GM18873 (cell line): ENCODE measurements at regions not wholly inside any gene's neighbourhood (a gene's known extent, or its start where the extent isn't known, plus 50 kb on each side); places are given as distances from the start of the nearest gene placed in this dataset.

ENCODE experiments used
- ATAC-seq: cut with Tn5 transposase; IDR thresholded peaks from one replicate; pipeline ENCODE4 v1.9.1; 2021; ENCODE audit warnings: mild to moderate bottlenecking, moderate library complexity, moderate number of reproducible peaks; ENCODE audit not compliant: unreplicated experiment, low FRiP score

DNA sequence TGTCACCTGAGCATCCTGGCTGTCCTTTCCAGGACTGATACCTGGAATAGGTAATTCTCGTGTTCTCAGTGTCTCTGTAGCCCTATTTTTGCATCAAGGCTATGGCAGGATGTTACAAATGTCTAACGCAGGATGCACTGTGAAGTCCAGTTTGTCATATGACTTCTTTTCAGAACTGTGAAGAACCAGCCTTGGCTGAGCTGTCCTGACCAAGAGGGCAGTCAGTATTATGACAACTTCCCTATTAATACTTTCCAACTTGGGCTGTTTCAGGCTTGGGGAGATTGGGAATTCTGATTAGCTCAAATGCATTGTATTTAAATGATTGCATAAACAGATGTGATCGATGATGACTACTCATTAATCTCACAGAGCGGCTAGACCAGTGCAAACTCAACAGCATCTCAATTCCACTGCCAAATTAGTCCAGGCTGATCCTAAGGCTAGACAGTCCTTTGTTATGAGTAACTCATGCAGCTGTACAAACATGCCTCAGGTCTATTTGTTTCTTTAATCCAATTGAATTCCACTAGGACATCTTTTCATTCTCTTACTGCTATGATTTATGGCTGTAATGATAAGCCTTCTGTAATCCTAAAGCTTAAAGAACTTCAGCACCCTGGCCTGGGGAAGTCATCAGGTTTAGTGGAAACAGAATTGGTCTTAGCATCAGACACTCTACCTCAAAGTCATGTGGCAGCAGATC is 331.6 kb downstream of the KCNS3 start:
- no peak for ATAC-seq

DNA sequence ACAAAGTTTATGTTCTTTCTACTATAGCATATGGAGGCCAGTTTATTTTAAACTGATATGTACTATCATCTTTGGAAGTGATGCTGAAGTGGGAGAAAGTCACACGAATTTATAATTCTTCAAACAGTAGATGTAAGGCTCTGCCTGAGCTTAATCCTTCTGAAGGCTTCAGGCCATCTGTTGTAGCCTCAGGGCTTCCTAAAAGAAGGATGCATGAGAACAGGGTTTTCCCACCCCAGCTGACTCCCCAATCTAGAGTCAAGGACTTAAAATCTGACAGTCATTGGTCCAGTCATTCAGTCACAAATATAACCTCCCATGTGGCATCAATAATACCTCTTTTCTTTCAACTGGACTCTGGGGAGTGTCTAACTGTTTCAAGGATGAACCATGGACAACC is 330.5 kb downstream of the KCNS3 start:
- no peak for ATAC-seq

DNA sequence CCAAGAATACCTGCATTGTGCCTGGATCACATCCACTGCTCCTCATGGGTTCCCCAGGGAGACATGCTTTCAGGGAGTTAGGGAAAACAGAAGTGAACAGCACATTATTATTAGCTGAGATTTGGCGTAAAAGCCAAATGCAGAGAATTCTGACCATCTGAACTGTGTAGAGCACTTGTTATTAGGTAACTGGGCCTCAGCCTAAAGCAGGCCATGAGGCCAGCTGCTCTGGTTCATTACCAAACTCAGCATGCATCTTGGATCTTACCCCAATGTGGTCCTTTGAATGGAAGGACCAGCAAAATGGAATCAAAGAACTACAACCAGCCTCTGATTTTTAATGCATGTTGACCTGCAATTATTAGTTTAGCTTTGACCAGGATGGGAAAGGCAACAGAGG is 322.3 kb downstream of the KCNS3 start:
- no peak for ATAC-seq

DNA sequence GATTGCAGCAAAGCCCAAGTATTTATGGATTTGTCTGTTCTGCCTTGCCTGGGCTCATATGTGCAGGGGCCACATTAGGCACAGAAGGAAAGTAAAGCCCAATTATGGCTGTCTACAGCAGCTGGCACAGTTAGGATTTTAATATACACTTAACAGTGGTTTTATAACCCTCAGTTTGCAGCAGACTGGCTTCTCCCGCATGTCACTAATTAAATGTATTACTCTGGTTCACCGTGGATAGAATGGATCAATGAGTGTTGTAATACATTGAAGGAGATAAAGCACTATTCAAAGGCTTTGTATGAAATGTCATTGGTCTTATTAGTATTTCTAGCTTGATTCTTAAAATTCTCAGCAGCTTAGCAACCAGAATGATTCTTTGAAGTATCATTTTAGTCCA is 320.2 kb downstream of the KCNS3 start:
- no peak for ATAC-seq

DNA sequence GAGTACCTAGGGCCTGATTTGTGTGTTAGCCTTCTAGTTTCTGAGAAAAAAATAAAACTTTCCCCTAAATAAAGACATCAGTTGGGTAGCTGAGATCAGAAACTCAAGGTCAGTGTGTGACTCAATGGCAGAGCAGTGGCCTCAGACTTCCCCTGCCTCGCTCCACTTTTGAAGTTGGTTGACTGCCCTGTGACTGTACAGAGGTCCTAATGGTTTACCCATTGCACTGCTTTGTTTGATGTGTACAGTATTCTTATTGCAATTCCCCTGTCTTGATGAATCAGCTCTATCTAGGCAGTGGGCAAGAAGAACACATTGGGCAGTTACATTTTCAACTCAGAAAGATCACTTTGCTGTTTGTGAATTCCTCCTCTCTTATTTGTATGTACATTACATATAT is 315.7 kb downstream of the KCNS3 start:
- no peak for ATAC-seq

GRCh38 chr2:18186816-18187613 is 308.5 kb downstream of the KCNS3 start:
- no peak for ATAC-seq

DNA sequence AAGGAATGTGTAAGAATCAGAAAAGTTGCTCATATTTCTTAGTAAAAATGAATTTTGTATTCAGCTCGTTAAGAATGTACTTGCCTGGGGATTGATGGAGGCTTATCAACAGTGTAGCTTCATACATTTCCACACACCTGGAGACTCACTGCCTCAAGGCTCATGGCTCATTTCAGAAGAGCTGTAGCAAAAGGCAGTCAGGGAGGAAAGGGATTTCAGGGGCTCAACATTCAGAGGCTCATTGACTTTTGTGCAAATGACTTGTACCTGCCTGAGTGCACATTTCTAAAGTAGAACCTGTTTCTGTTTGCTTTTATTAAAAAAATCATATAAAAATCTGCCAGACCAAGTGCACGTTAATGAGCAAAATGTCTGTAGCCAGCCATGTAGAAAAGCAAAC is 304.4 kb downstream of the KCNS3 start:
- ATAC-seq, result no peak

DNA sequence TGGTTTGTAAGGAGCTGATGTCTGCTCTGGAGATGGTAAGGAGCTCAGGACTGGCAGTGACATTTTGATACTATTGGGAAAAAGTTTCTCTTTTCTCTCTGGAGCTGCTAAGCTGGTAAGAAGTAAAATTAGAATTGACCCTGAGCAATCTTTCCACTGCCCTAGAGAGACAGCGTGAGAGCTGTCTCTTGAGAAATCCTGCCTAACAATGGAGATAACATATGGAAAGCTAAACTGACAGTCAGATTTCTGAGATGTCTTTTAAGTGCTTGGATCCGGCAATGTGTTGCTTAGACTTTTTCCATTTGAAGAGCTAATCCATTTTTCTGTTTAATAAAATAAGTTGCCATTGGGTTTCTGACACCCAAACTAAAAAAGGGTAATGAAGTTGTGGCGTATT is 302.4 kb downstream of the KCNS3 start:
- no peak for ATAC-seq

- ATAC-seq, result no peak
These were observed 301.7 kb downstream of the KCNS3 start for GRCh38 chr2:18180031-18180610.

GRCh38 chr2:18178736-18179349 is 300.4 kb downstream of the KCNS3 start:
- peak; percentile 86 for ATAC-seq

DNA sequence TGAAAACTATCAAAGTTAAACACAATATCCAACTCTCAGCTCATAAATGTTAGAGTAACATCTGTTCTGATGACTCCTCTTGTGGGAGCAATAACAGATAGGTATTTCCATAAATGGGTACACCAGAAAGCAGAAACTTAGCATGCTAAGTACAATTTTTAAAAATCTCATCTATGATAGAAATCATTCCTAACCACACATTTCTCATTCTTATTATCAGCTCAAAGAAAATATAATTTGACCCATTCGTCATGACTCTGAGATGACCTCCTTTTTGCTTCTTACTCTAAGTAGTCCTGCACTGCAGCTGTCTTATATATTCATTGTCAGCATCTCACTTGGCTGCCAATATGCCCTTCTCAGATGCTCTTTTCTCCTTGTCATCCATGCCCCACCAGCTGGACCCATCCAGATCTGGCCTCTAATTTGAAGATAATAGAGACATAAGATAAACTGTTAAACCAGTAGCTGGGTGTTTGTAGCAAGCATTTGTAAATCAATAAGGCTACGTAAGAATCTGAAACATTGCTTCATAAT is 298.3 kb downstream of the KCNS3 start:
- no peak for ATAC-seq

DNA sequence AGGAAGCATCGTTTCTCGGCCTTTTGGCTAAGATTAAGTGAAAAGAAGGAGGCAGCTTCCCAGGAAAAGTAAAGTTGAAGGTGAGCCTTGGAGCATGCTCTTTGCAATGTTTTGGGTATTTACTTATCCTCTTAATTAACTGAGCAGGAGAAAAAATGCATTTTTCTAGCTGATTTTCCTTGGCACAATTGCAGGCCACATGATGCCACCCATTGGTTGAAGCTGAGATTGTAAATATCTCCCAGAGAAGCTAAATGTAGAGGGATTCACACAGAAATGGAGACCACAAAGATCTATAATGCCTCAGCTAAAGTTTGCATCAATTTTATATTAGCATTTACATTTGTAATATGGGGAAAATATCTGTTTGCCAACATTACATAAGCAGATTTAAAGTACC is 294.1 kb downstream of the KCNS3 start:
- no peak for ATAC-seq

DNA sequence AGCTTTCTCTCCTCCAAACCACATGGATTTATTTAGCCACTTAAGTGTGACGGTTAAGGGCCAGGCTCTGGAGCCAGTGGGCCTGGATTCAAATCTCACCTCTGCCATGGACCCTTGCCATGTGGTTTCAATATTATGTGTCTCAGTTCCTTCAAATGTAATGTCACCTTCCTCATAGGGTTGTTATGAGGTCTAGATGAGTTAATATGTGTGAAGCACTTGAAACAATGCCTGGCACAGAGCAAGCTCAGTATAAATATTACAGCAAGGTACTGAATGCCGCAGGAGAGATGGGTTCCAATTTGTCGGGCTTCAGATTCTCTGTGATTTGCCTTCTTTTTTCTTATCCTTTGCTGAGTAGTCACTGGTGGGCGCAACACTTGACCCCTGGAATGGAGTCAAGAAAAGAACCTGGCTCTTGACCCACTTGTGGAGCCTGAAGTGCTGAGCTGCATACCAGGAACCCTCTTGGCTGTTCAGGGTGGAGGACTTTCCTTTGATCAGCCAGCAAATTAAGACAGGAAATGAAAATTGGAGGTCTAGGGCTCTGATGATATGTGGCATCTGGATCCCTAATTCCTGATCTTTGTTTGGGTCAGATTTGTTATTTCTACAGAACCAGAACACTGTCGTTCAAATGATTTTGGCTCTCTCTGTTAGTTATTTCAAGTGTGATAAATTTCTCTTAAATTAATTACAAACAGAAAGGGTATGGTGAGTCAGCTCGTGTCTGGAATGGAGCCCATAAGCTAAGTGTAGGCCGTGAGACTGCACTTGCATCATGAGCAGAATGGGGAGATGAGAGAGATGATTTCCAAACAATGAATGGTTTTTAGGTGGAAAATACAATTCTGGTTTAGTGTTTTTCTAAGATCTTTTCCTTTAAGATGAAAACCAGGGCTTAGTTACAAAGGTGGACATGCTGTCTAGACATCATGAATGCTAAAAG is 293.0 kb downstream of the KCNS3 start:
- no peak for ATAC-seq

DNA sequence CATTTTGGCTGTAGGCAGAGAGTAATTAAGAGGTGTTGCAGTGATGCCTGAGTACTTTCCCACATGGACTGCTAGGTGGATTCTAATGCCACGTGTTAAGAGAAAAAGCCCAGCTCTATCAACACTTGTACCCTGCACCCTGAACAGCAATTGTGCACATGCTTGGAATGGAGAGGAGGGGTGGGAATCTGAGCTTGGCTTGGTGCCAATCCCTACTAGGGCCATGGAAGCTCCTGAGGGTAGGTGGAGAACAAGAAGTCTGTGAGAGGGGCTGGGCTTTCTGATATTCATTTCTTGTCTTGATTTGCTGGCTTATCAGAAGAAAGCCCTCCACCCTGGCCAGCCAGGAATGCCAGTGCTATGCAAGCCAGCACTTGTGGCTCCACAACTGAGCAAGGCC is 292.2 kb downstream of the KCNS3 start:
- no peak for ATAC-seq

DNA sequence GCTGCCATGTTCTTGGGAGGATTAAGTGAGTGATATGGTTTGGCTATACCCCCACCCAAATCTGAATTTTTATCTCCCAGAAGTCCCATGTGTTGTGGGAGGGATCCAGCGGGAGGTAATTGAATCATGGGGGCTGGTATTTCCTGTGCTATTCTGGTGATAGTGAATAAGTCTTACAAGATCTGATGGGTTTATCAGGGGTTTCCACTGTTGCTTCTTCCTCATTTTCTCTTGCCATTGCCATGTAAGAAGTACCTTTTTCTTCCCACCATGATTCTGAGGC is 291.4 kb downstream of the KCNS3 start:
- no peak for ATAC-seq

DNA sequence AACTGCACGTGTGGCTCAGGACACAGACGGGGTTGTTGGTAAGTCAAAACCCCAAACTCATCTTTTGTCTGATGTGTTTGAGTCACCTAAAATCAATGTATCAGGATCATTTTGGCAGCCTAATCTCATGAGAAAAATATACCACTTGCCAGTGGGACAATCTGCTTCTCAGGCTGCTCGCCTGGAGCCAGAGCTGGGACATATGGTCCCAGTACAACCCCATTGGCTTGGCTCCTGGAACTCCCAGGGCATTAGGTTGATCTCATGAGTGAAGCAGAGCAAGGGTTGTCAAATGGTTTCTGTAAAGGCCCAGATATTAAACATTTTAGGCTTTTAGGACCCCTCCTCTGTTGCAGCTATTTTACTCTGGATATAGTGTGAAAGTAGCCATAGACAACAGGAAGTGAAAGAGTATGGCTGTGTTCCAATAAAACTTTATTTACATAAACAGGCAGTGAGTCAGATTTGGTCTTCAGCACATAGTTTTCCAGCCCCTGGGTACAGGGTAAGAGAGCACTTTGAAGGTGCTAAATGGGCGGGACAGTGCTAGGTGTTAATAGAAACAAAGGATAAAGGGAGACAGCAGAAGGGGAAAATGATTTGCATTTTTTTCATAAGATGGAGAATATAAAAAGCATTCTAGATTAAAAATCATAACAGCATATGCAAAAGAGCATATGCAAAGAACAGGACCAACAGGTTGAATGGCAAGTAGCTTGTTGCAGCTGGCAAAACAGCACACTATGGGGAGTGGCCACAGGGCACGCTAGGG is 290.8 kb downstream of the KCNS3 start:
- ATAC-seq, result no peak

DNA sequence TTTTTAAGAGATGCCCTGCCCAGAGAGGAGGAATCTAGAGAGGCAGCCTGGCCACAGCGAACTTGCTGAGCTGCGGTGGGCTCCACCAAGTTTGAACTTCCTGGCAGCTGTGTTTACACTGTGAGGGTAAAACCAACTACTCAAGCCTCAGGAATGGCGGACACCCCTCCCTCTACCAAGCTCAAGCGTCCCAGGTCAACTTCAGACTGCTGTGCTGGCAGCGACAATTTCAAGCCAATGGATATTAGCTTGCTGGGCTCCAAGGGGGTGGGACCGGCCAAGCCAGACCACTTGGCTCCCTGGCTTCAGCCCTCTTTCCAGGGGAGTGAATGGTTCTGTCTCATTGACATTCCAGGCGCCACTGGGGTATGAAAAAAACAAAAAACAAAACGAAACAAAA is 289.4 kb downstream of the KCNS3 start:
- ATAC-seq, result no peak

- no peak for ATAC-seq
These were observed 283.2 kb downstream of the KCNS3 start for GRCh38 chr2:18161681-18162080.

DNA sequence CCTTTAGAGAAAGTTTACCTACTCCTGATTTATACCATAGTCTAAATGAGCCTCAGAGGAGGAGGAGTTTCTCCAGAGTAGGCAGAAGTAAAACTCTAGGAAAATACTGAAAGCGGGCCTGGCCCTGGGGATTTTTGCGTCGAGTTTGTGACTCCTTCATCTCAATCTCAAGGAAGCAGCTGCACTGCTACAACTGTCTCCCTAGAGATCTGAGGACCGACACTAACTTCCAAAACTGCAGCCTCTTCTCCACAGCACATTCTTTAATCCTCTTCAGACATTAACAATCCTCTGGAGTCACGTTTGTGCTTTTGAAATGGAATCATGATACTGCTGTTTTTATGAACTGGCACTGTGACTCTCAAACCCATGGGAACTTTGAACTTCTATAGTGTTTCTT is 281.4 kb downstream of the KCNS3 start:
- ATAC-seq, result no peak
